HG02642 (cell line): ENCODE measurements at regions not wholly inside any gene's neighbourhood (a gene's known extent, or its start where the extent isn't known, plus 50 kb on each side); places are given as distances from the start of the nearest gene placed in this dataset.
"Not testable (repeated sequence)": the region's sequence is repeated elsewhere in the genome, so short reads cannot be mapped to it uniquely, and the experiment has no call there.

Experiments
- ATAC-seq: cut with Tn5 transposase; IDR thresholded peaks from one replicate; pipeline ENCODE4 v1.9.1; 2021; ENCODE audit warnings: mild to moderate bottlenecking; ENCODE audit not compliant: unreplicated experiment, poor library complexity

GRCh38 chr16:5790512-5790911, 692.9 kb upstream of the EEF2KMT start:
- no peak for ATAC-seq

GRCh38 chr16:5789033-5789432, 691.4 kb upstream of the EEF2KMT start:
- ATAC-seq, result no peak

GRCh38 chr16:5781436-5781835, 683.8 kb upstream of the EEF2KMT start:
- no peak for ATAC-seq

- ATAC-seq, result no peak
Observed at GRCh38 chr16:5776876-5777275, 679.3 kb upstream of the EEF2KMT start.

- ATAC-seq, result no peak
Observed at GRCh38 chr16:5775916-5776315, 678.3 kb upstream of the EEF2KMT start.

- ATAC-seq, result no peak
Observed at GRCh38 chr16:5770118-5770517, 672.5 kb upstream of the EEF2KMT start.

- ATAC-seq, result no peak
Observed at GRCh38 chr16:5769513-5769912, 671.9 kb upstream of the EEF2KMT start.

- ATAC-seq, result no peak
Observed at GRCh38 chr16:5768445-5768844, 670.9 kb upstream of the EEF2KMT start.

GRCh38 chr16:5763176-5763575, 665.6 kb upstream of the EEF2KMT start:
- no peak for ATAC-seq

- ATAC-seq, result no peak
Observed at GRCh38 chr16:5762362-5762761, 664.8 kb upstream of the EEF2KMT start.

- no peak for ATAC-seq
Observed at GRCh38 chr16:5761592-5761991, 664.0 kb upstream of the EEF2KMT start.

- ATAC-seq, result no peak
Observed at GRCh38 chr16:5758281-5758680, 660.7 kb upstream of the EEF2KMT start.

GRCh38 chr16:5756969-5757368, 659.4 kb upstream of the EEF2KMT start:
- ATAC-seq, result no peak

GRCh38 chr16:5753381-5753780, 655.8 kb upstream of the EEF2KMT start:
- ATAC-seq, result no peak

GRCh38 chr16:5751216-5751615, 653.6 kb upstream of the EEF2KMT start:
- no peak for ATAC-seq

- ATAC-seq, result not testable (repeated sequence)
Observed at GRCh38 chr16:5750439-5750838, 652.8 kb upstream of the EEF2KMT start.

GRCh38 chr16:5738586-5738985, 641.0 kb upstream of the EEF2KMT start:
- ATAC-seq, result no peak

- ATAC-seq, result no peak
Observed at GRCh38 chr16:5736209-5736930, 638.8 kb upstream of the EEF2KMT start.

- no peak for ATAC-seq
Observed at GRCh38 chr16:5735444-5735843, 637.8 kb upstream of the EEF2KMT start.

- ATAC-seq, result no peak
Observed at GRCh38 chr16:5730783-5731182, 633.2 kb upstream of the EEF2KMT start.

GRCh38 chr16:5722116-5722619, 624.6 kb upstream of the EEF2KMT start:
- ATAC-seq, result no peak

- no peak for ATAC-seq
Observed at GRCh38 chr16:5715155-5715554, 617.6 kb upstream of the EEF2KMT start.
